HEK293 (cell line): ENCODE measurements at regions not wholly inside any gene's neighbourhood (a gene's known extent, or its start where the extent isn't known, plus 50 kb on each side); places are given as distances from the start of the nearest gene placed in this dataset.

Experiments
- CTCF ChIA-PET: fragments of 350-600 bp; formaldehyde crosslinking; extraction: SDS; loops from one replicate; lab custom pipeline; 2021; ENCODE audit warnings: antibody characterized with exemption; lab: Yijun Ruan, JAX
- POLR2A ChIA-PET: fragments of 300-600 bp; formaldehyde crosslinking; extraction: SDS; loops from one replicate; lab custom pipeline; 2020; ENCODE audit warnings: antibody characterized with exemption, inconsistent platforms; lab: Yijun Ruan, JAX
- H3K27ac ChIP-seq: fragments of 200-500 bp; sonication (Bioruptor generic); 2 replicates; pipeline ENCODE4 v1.5.1; 2014; ENCODE audit warnings: low read depth, low read length, control low read depth, inconsistent platforms; ENCODE audit errors: extremely low read depth
- H3K36me3 ChIP-seq, 2 experiments: fragments of 200-500 bp in 1 of 2; sonication (Bioruptor generic) in 1 of 2; 1 replicate in 1 of 2; 2 replicates in 1 of 2; pipeline ENCODE4 v1.5.1; 2014 to 2017; ENCODE audit warnings: inconsistent platforms in 2 of 2, low read length in 2 of 2; ENCODE audit not compliant: control insufficient read depth in 2 of 2, insufficient read depth in 1 of 2
- H3K4me1 ChIP-seq: fragments of 200-500 bp; sonication (Bioruptor generic); 2 replicates; pipeline ENCODE4 v1.5.1; 2014; ENCODE audit warnings: mild to moderate bottlenecking, low read length, inconsistent platforms; ENCODE audit not compliant: control insufficient read depth, insufficient read depth
- H3K4me3 ChIP-seq: 2 replicates; pipeline ENCODE4 v1.5.1; 2011; ENCODE audit warnings: low read depth, mild to moderate bottlenecking, control low read depth, low read length, moderate library complexity
- H3K9me3 ChIP-seq: fragments of 200-500 bp; sonication (Bioruptor generic); 2 replicates; pipeline ENCODE4 v1.5.1; 2014; ENCODE audit warnings: low read depth, low read length, inconsistent platforms; ENCODE audit not compliant: control insufficient read depth, insufficient read depth
- BCL11B ChIP-seq: fragments of 450-650 bp; formaldehyde crosslinking; IDR thresholded peaks from 2 replicates; pipeline ENCODE4 v1.5.1; 2016; ENCODE audit warnings: low read depth, missing biosample characterization, missing genetic modification characterization
- EGR2 ChIP-seq: fragments of 450-650 bp; formaldehyde crosslinking; IDR thresholded peaks from 2 replicates; pipeline ENCODE4 v1.5.1; 2016; ENCODE audit warnings: low read depth, missing biosample characterization, missing genetic modification characterization
- GFI1B ChIP-seq: fragments of 450-650 bp; formaldehyde crosslinking; IDR thresholded peaks from 2 replicates; pipeline ENCODE4 v1.5.1; 2016; ENCODE audit warnings: missing biosample characterization, missing genetic modification characterization
- GLI4 ChIP-seq: fragments of 450-650 bp; formaldehyde crosslinking; IDR thresholded peaks from 2 replicates; pipeline ENCODE4 v1.5.1; 2016; ENCODE audit warnings: missing biosample characterization, missing genetic modification characterization
- GLIS2 ChIP-seq: fragments of 450-650 bp; formaldehyde crosslinking; IDR thresholded peaks from 2 replicates; pipeline ENCODE4 v1.5.1; 2016; ENCODE audit warnings: missing biosample characterization, missing genetic modification characterization
- KLF1 ChIP-seq: fragments of 450-650 bp; formaldehyde crosslinking; IDR thresholded peaks from 2 replicates; pipeline ENCODE4 v1.5.1; 2016; ENCODE audit warnings: missing biosample characterization, missing genetic modification characterization
- KLF16 ChIP-seq: fragments of 450-650 bp; formaldehyde crosslinking; IDR thresholded peaks from 2 replicates; pipeline ENCODE4 v1.5.1; 2017; ENCODE audit warnings: missing biosample characterization, missing genetic modification characterization
- PATZ1 ChIP-seq: fragments of 450-650 bp; formaldehyde crosslinking; IDR thresholded peaks from 2 replicates; pipeline ENCODE4 v1.5.1; 2016; ENCODE audit warnings: missing biosample characterization, missing genetic modification characterization
- REST ChIP-seq: fragments of 450-650 bp; formaldehyde crosslinking; IDR thresholded peaks from 2 replicates; pipeline ENCODE4 v1.5.1; 2016; ENCODE audit warnings: missing biosample characterization, missing genetic modification characterization
- WT1 ChIP-seq: fragments of 450-650 bp; formaldehyde crosslinking; IDR thresholded peaks from 2 replicates; pipeline ENCODE4 v1.5.1; 2016; ENCODE audit warnings: missing biosample characterization, missing genetic modification characterization
- ZBTB11 ChIP-seq: fragments of 450-650 bp; formaldehyde crosslinking; conservative IDR thresholded peaks from 2 replicates; pipeline ENCODE4 v1.5.1; 2016; ENCODE audit warnings: low read depth, missing biosample characterization, missing genetic modification characterization
- ZBTB21 ChIP-seq: fragments of 450-650 bp; formaldehyde crosslinking; IDR thresholded peaks from 2 replicates; pipeline ENCODE4 v1.5.1; 2017; ENCODE audit warnings: missing biosample characterization, missing genetic modification characterization
- ZBTB48 ChIP-seq: fragments of 450-650 bp; formaldehyde crosslinking; IDR thresholded peaks from 2 replicates; pipeline ENCODE4 v1.5.1; 2016; ENCODE audit warnings: missing biosample characterization, missing genetic modification characterization
- ZFP69B ChIP-seq: fragments of 450-650 bp; formaldehyde crosslinking; IDR thresholded peaks from 2 replicates; pipeline ENCODE4 v1.5.1; 2016; ENCODE audit warnings: missing biosample characterization, missing genetic modification characterization
- ZNF138 ChIP-seq: fragments of 450-650 bp; formaldehyde crosslinking; IDR thresholded peaks from 2 replicates; pipeline ENCODE4 v1.5.1; 2016; ENCODE audit warnings: missing biosample characterization, missing genetic modification characterization, borderline replicate concordance
- ZNF239 ChIP-seq: fragments of 450-650 bp; formaldehyde crosslinking; IDR thresholded peaks from 2 replicates; pipeline ENCODE4 v1.5.1; 2016; ENCODE audit warnings: missing biosample characterization, missing genetic modification characterization
- ZNF362 ChIP-seq: fragments of 450-650 bp; formaldehyde crosslinking; IDR thresholded peaks from 2 replicates; pipeline ENCODE4 v1.5.1; 2016; ENCODE audit warnings: missing biosample characterization, missing genetic modification characterization
- ZNF404 ChIP-seq: fragments of 450-650 bp; formaldehyde crosslinking; IDR thresholded peaks from 2 replicates; pipeline ENCODE4 v1.5.1; 2017; ENCODE audit warnings: missing biosample characterization, missing genetic modification characterization
- ZNF423 ChIP-seq: fragments of 450-650 bp; formaldehyde crosslinking; IDR thresholded peaks from 2 replicates; pipeline ENCODE4 v1.5.1; 2016; ENCODE audit warnings: missing biosample characterization, missing genetic modification characterization
- ZNF48 ChIP-seq: fragments of 450-650 bp; formaldehyde crosslinking; IDR thresholded peaks from 2 replicates; pipeline ENCODE4 v1.5.1; 2016; ENCODE audit warnings: missing biosample characterization, missing genetic modification characterization
- ZNF529 ChIP-seq: fragments of 450-650 bp; formaldehyde crosslinking; IDR thresholded peaks from 2 replicates; pipeline ENCODE4 v1.5.1; 2017; ENCODE audit warnings: missing genetic modification characterization, missing biosample characterization; ENCODE audit not compliant: insufficient replicate concordance
- ZNF548 ChIP-seq: fragments of 450-650 bp; formaldehyde crosslinking; IDR thresholded peaks from 2 replicates; pipeline ENCODE4 v1.5.1; 2016; ENCODE audit warnings: missing biosample characterization, missing genetic modification characterization
- ZNF791 ChIP-seq: fragments of 450-650 bp; formaldehyde crosslinking; IDR thresholded peaks from 2 replicates; pipeline ENCODE4 v1.5.1; 2016; ENCODE audit warnings: missing biosample characterization, missing genetic modification characterization

- POLR2A ChIA-PET: no interaction called here
- no peaks in the 10 kb centered on the region for H3K4me1 ChIP-seq
- no peaks in the 10 kb centered on the region for H3K9me3 ChIP-seq
- H3K36me3 ChIP-seq: no peaks in the 10 kb centered on the region
- no peak overlapping the region for H3K27ac ChIP-seq
- no peak overlapping the region for H3K4me3 ChIP-seq
- CTCF ChIA-PET: no interaction called here
- TF ChIP-seq PATZ1 (tag by site-specific recombination) (no peak), WT1 (tag by site-specific recombination) (no peak), ZNF404 (tag by site-specific recombination) (no peak), ZNF548 (tag by site-specific recombination) (no peak), ZNF48 (no peak), KLF1 (no peak), GLIS2 (tag by site-specific recombination) (no peak), REST (no peak), ZBTB48 (tag by site-specific recombination) (no peak), ZNF791 (tag by site-specific recombination) (no peak), GLI4 (no peak), ZNF529 (no peak), ZNF138 (tag by site-specific recombination) (no peak)
Measured at GRCh38 chr10:36280321-36280741, 638.2 kb upstream of the FZD8 start.

GRCh38 chr10:36278176-36278575, 636.1 kb upstream of the FZD8 start:
- CTCF ChIA-PET: no interaction called here
- Histone ChIP-seq H3K4me1 (no peaks in the 10 kb centered on the region), H3K4me3 (no peak overlapping the region), H3K9me3 (no peaks in the 10 kb centered on the region), H3K36me3 (no peaks in the 10 kb centered on the region), H3K27ac (no peak overlapping the region)
- POLR2A ChIA-PET: no interaction called here
- no peak for TF ChIP-seq EGR2 (tag by site-specific recombination)
- no peak for TF ChIP-seq GFI1B (tag by site-specific recombination)
- TF ChIP-seq ZBTB11 (tag by site-specific recombination): no peak
- TF ChIP-seq REST: no peak
- no peak for TF ChIP-seq KLF16 (tag by site-specific recombination)
- no peak for TF ChIP-seq ZNF239 (tag by site-specific recombination)
- no peak for TF ChIP-seq ZBTB21
- TF ChIP-seq ZNF423 (tag by site-specific recombination): no peak
- TF ChIP-seq ZNF362: no peak
- no peak for TF ChIP-seq BCL11B
- no peak for TF ChIP-seq ZFP69B (tag by site-specific recombination)
